ENCODE measurements at regions not wholly inside any gene's neighbourhood (a gene's known extent, or its start where the extent isn't known, plus 50 kb on each side); places are given as distances from the start of the nearest gene placed in this dataset.

- no peak overlapping the region for H3K9ac ChIP-seq (ENCODE audit: low read depth, low read length)
- no peaks in the 10 kb centered on the region for H3K4me1 ChIP-seq (ENCODE audit: control insufficient read depth, insufficient read depth, low read length)
- H3K4me3 ChIP-seq (ENCODE audit: low read length), result no peak overlapping the region
- H3K27me3 ChIP-seq (ENCODE audit: control insufficient read depth, insufficient read depth, low read length), result no peaks in the 10 kb centered on the region
- no peaks in the 10 kb centered on the region for H3K9me3 ChIP-seq (replicated peaks; ENCODE audit: low read length)
- H3K4me2 ChIP-seq (ENCODE audit: low read length), result no peak overlapping the region
- H3K36me3 ChIP-seq (ENCODE audit: insufficient read depth, low read length), result no peaks in the 10 kb centered on the region
Observed at GRCh38 chr4:114184901-114185300, 205.5 kb upstream of the ARSJ start.

GRCh38 chr4:114187592-114187991 is 208.1 kb upstream of the ARSJ start:
- no peak overlapping the region for H3K9ac ChIP-seq (ENCODE audit: low read depth, low read length)
- H3K9me3 ChIP-seq (replicated peaks; ENCODE audit: low read length), result no peaks in the 10 kb centered on the region
- H3K4me3 ChIP-seq (ENCODE audit: low read length), result no peak overlapping the region
- no peaks in the 10 kb centered on the region for H3K4me1 ChIP-seq (ENCODE audit: control insufficient read depth, insufficient read depth, low read length)
- no peaks in the 10 kb centered on the region for H3K27me3 ChIP-seq (ENCODE audit: control insufficient read depth, insufficient read depth, low read length)
- H3K4me2 ChIP-seq (ENCODE audit: low read length), result no peak overlapping the region
- no peaks in the 10 kb centered on the region for H3K36me3 ChIP-seq (ENCODE audit: insufficient read depth, low read length)

GRCh38 chr4:114191496-114191895 is 212.0 kb upstream of the ARSJ start:
- no peaks in the 10 kb centered on the region for H3K4me1 ChIP-seq (ENCODE audit: control insufficient read depth, insufficient read depth, low read length)
- H3K36me3 ChIP-seq (ENCODE audit: insufficient read depth, low read length), result no peaks in the 10 kb centered on the region
- no peak overlapping the region for H3K4me2 ChIP-seq (ENCODE audit: low read length)
- H3K27me3 ChIP-seq (ENCODE audit: control insufficient read depth, insufficient read depth, low read length), result no peaks in the 10 kb centered on the region
- H3K9me3 ChIP-seq (replicated peaks; ENCODE audit: low read length), result no peaks in the 10 kb centered on the region
- no peak overlapping the region for H3K4me3 ChIP-seq (ENCODE audit: low read length)
- no peak overlapping the region for H3K9ac ChIP-seq (ENCODE audit: low read depth, low read length)

- no peaks in the 10 kb centered on the region for H3K27me3 ChIP-seq (ENCODE audit: control insufficient read depth, insufficient read depth, low read length)
- H3K4me2 ChIP-seq (ENCODE audit: low read length), result no peak overlapping the region
- no peaks in the 10 kb centered on the region for H3K36me3 ChIP-seq (ENCODE audit: insufficient read depth, low read length)
- no peaks in the 10 kb centered on the region for H3K9me3 ChIP-seq (replicated peaks; ENCODE audit: low read length)
- H3K9ac ChIP-seq (ENCODE audit: low read depth, low read length), result no peak overlapping the region
- H3K4me3 ChIP-seq (ENCODE audit: low read length), result no peak overlapping the region
- no peaks in the 10 kb centered on the region for H3K4me1 ChIP-seq (ENCODE audit: control insufficient read depth, insufficient read depth, low read length)
Observed at GRCh38 chr4:114192854-114193253, 213.4 kb upstream of the ARSJ start.

DNA sequence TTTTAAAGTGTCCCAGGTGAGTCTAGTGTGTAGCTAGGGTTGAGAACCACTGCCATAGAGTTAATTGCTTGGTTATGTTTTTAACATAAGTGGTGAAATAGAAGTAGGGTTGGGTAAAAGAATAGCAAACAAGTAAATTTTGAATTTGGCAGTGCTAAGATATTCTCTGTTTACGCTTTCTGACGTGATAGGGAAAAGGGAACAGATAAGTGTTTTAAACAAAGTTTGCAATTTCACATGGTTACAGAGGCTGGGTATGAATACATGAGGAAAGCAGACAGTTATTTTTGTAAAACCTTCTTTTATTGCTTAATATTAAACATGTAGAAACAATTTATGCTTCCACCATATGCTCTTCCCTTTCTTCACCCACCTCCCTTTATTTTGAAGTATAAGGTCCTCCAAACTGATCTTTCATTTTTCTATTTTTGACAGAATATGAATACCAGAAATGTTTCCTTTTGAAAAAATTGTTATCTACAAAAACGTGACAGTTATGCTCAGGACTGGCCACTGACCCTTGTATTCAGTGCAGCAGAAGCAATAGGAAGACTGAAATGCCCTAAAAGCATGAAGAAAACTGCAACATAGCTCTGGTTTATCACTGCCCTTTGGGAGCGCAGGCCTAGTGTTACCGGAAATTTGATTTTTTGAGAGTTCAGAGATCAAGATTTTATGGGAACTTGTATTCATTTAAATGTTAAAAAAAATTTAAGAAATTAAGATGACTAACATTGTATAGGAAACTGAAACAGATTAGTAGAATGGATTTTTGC is 214.4 kb upstream of the ARSJ start:
- Histone ChIP-seq H3K36me3 (ENCODE audit: insufficient read depth, low read length) (no peaks in the 10 kb centered on the region), H3K27me3 (ENCODE audit: control insufficient read depth, insufficient read depth, low read length) (no peaks in the 10 kb centered on the region), H3K9ac (ENCODE audit: low read depth, low read length) (no peak overlapping the region), H3K9me3 (replicated peaks; ENCODE audit: low read length) (no peaks in the 10 kb centered on the region), H3K4me1 (ENCODE audit: control insufficient read depth, insufficient read depth, low read length) (no peaks in the 10 kb centered on the region), H3K4me3 (ENCODE audit: low read length) (no peak overlapping the region), H3K4me2 (ENCODE audit: low read length) (no peak overlapping the region)

DNA sequence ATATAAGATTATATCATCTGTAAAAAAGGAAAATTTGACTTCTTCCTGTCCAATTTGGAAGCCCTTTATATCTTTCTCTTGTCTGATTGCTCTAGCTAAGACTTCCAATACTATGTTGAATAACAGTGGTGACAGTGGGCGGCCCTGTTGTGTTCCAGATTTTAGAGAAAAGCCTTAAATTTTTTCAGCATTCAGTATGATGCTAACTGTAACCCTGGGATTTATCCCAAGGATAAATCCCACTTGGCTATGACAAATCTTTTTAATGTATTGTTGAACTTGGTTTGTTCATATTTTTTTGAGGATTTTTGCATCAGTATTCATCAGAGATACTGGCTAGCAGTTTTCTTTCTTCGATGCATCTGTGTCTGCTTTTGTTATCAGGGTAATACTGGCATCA is 217.2 kb upstream of the ARSJ start:
- H3K4me2 ChIP-seq (ENCODE audit: low read length), result no peak overlapping the region
- no peaks in the 10 kb centered on the region for H3K27me3 ChIP-seq (ENCODE audit: control insufficient read depth, insufficient read depth, low read length)
- no peaks in the 10 kb centered on the region for H3K36me3 ChIP-seq (ENCODE audit: insufficient read depth, low read length)
- no peak overlapping the region for H3K9ac ChIP-seq (ENCODE audit: low read depth, low read length)
- H3K4me3 ChIP-seq (ENCODE audit: low read length), result no peak overlapping the region
- H3K9me3 ChIP-seq (replicated peaks; ENCODE audit: low read length), result no peaks in the 10 kb centered on the region
- H3K4me1 ChIP-seq (ENCODE audit: control insufficient read depth, insufficient read depth, low read length), result no peaks in the 10 kb centered on the region

DNA sequence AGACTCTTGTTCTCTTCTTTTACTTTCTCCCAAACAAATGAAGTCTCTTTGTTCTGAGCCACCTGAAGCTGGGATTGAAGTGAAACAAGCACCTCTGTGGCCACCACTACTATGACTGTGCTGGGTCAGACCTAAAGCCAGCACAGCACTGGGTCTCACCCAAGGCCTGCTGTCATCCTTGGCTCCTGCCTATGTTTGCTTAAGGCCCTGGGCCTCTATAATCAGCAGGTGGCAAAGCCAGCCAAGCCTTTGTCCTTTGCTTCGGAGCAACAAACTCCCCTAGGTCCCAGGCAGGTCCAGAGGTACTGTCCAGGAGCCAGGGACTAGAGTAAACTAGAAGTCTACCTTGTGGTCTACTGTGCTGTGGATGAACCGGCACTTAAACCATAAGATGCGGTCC is 220.6 kb upstream of the ARSJ start:
- Histone ChIP-seq H3K27me3 (ENCODE audit: control insufficient read depth, insufficient read depth, low read length) (no peaks in the 10 kb centered on the region), H3K4me2 (ENCODE audit: low read length) (no peak overlapping the region), H3K9ac (ENCODE audit: low read depth, low read length) (no peak overlapping the region), H3K4me3 (ENCODE audit: low read length) (no peak overlapping the region), H3K4me1 (ENCODE audit: control insufficient read depth, insufficient read depth, low read length) (no peaks in the 10 kb centered on the region), H3K9me3 (replicated peaks; ENCODE audit: low read length) (no peaks in the 10 kb centered on the region), H3K36me3 (ENCODE audit: insufficient read depth, low read length) (no peaks in the 10 kb centered on the region)

DNA sequence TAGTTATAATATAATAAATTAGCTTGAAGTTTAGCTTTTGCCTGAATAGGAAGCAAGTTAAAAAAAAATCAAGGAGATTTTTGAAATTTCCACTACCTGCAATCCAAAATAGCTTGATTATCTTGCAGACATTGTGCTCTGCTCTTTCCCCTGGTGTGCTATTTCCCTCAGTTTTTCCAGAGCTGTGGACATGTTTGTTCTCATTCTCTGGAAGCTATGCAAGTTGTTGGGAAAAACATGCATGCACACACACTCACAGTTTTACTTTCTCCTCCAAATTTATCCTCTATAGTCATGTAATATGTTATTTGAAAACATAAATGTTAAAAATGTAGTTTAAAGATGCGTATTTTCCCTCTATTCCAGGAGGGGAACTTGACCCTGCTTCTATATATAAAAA is 225.8 kb upstream of the ARSJ start:
- no peaks in the 10 kb centered on the region for H3K9me3 ChIP-seq (replicated peaks; ENCODE audit: low read length)
- no peaks in the 10 kb centered on the region for H3K36me3 ChIP-seq (ENCODE audit: insufficient read depth, low read length)
- no peak overlapping the region for H3K4me2 ChIP-seq (ENCODE audit: low read length)
- H3K27me3 ChIP-seq (ENCODE audit: control insufficient read depth, insufficient read depth, low read length), result no peaks in the 10 kb centered on the region
- H3K4me1 ChIP-seq (ENCODE audit: control insufficient read depth, insufficient read depth, low read length), result no peaks in the 10 kb centered on the region
- no peak overlapping the region for H3K9ac ChIP-seq (ENCODE audit: low read depth, low read length)
- no peak overlapping the region for H3K4me3 ChIP-seq (ENCODE audit: low read length)

DNA sequence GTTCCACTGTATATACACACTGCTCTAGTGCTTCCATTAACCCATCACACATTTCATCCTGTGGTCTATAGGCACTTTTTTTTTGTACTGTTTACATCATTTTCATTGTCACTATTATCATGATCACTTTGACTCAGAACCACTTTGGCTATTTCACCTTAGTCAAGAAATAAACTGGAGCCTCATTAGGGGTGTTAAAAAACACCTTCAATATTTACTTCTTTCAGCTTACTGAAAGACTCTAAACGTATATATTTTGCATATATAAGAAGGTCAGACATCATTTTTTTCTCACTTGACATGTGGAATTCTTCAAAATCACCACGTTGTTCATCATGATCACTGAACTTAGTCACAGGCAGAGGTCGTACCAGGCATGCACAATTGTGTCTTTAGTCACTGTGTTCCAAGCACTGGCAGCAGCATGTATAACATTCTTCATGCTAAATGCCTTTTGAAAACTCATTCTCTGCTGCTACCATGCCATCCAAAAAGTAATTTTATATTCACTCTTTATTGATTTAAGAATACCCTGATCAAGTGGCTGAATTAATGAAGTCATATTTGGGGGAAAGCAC is 229.2 kb upstream of the ARSJ start:
- H3K36me3 ChIP-seq (ENCODE audit: insufficient read depth, low read length), result no peaks in the 10 kb centered on the region
- no peaks in the 10 kb centered on the region for H3K9me3 ChIP-seq (replicated peaks; ENCODE audit: low read length)
- H3K9ac ChIP-seq (ENCODE audit: low read depth, low read length), result no peak overlapping the region
- no peaks in the 10 kb centered on the region for H3K4me1 ChIP-seq (ENCODE audit: control insufficient read depth, insufficient read depth, low read length)
- H3K4me2 ChIP-seq (ENCODE audit: low read length), result no peak overlapping the region
- no peaks in the 10 kb centered on the region for H3K27me3 ChIP-seq (ENCODE audit: control insufficient read depth, insufficient read depth, low read length)
- H3K4me3 ChIP-seq (ENCODE audit: low read length), result no peak overlapping the region

DNA sequence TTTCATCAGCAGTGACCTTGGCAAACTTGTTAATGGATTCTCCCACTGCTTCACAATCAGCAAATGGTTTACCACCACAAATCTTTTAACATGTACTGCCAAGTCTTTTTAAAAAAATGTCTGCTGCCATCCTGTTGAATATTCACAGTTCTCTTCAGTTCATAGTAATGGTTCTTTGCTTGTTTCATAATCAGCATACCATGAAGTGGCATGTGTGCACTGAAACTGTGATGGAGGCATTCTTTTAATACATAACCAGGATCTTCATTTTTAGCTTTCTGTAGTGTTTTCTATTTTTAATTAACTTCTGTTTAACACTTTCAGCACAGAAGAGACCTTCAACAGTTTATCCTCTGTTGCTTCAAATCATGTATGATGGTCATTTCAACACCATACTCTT is 230.1 kb upstream of the ARSJ start:
- H3K4me1 ChIP-seq (ENCODE audit: control insufficient read depth, insufficient read depth, low read length), result no peaks in the 10 kb centered on the region
- no peaks in the 10 kb centered on the region for H3K9me3 ChIP-seq (replicated peaks; ENCODE audit: low read length)
- no peak overlapping the region for H3K9ac ChIP-seq (ENCODE audit: low read depth, low read length)
- no peaks in the 10 kb centered on the region for H3K27me3 ChIP-seq (ENCODE audit: control insufficient read depth, insufficient read depth, low read length)
- no peaks in the 10 kb centered on the region for H3K36me3 ChIP-seq (ENCODE audit: insufficient read depth, low read length)
- no peak overlapping the region for H3K4me2 ChIP-seq (ENCODE audit: low read length)
- H3K4me3 ChIP-seq (ENCODE audit: low read length), result no peak overlapping the region

- no peaks in the 10 kb centered on the region for H3K36me3 ChIP-seq (ENCODE audit: insufficient read depth, low read length)
- H3K4me1 ChIP-seq (ENCODE audit: control insufficient read depth, insufficient read depth, low read length), result no peaks in the 10 kb centered on the region
- H3K27me3 ChIP-seq (ENCODE audit: control insufficient read depth, insufficient read depth, low read length), result no peaks in the 10 kb centered on the region
- H3K9ac ChIP-seq (ENCODE audit: low read depth, low read length), result no peak overlapping the region
- no peak overlapping the region for H3K4me3 ChIP-seq (ENCODE audit: low read length)
- H3K4me2 ChIP-seq (ENCODE audit: low read length), result no peak overlapping the region
- H3K9me3 ChIP-seq (replicated peaks; ENCODE audit: low read length), result no peaks in the 10 kb centered on the region
Observed at GRCh38 chr4:114211556-114211955, 232.1 kb upstream of the ARSJ start.

GRCh38 chr4:114217150-114217817 is 237.8 kb upstream of the ARSJ start:
- H3K4me3 ChIP-seq (ENCODE audit: low read length), result no peak overlapping the region
- no peak overlapping the region for H3K4me2 ChIP-seq (ENCODE audit: low read length)
- no peak overlapping the region for H3K9ac ChIP-seq (ENCODE audit: low read depth, low read length)
- H3K36me3 ChIP-seq (ENCODE audit: insufficient read depth, low read length), result no peaks in the 10 kb centered on the region
- H3K4me1 ChIP-seq (ENCODE audit: control insufficient read depth, insufficient read depth, low read length), result no peaks in the 10 kb centered on the region
- no peaks in the 10 kb centered on the region for H3K27me3 ChIP-seq (ENCODE audit: control insufficient read depth, insufficient read depth, low read length)
- H3K9me3 ChIP-seq (replicated peaks; ENCODE audit: low read length), result no peaks in the 10 kb centered on the region

Measured in skeletal muscle satellite cell (primary cell).